ENCODE measurements at regions not wholly inside any gene's neighbourhood (a gene's known extent, or its start where the extent isn't known, plus 50 kb on each side); places are given as distances from the start of the nearest gene placed in this dataset.

GRCh38 chr10:4561296-4561695, 264.7 kb upstream of the AKR1E2 start:
- no peak overlapping the region for H3K27ac Mint-ChIP-seq
- DNase-seq, result no peak
- H3K9me3 Mint-ChIP-seq, result no peaks in the 10 kb centered on the region
- H3K4me3 Mint-ChIP-seq, result no peak overlapping the region
- no peaks in the 10 kb centered on the region; the same call in 1 of the 2 replicates for H3K4me1 Mint-ChIP-seq (ENCODE audit: low read depth)
- no peak for TF ChIP-seq CTCF (IDR thresholded peaks at IDR 0.05)
- H3K36me3 Mint-ChIP-seq (ENCODE audit: low read depth), result peaks cover 6% of the 10 kb centered on the region
- H3K27me3 Mint-ChIP-seq (ENCODE audit: insufficient read depth), result no peaks in the 10 kb centered on the region

GRCh38 chr10:4557469-4557868, 268.5 kb upstream of the AKR1E2 start:
- H3K4me1 Mint-ChIP-seq (ENCODE audit: low read depth), result no peaks in the 10 kb centered on the region; the same call in 1 of the 2 replicates
- H3K9me3 Mint-ChIP-seq, result no peaks in the 10 kb centered on the region
- no peaks in the 10 kb centered on the region for H3K27me3 Mint-ChIP-seq (ENCODE audit: insufficient read depth)
- TF ChIP-seq CTCF (IDR thresholded peaks at IDR 0.05), result no peak
- DNase-seq, result no peak
- no peak overlapping the region for H3K27ac Mint-ChIP-seq
- H3K36me3 Mint-ChIP-seq (ENCODE audit: low read depth), result peaks cover 6% of the 10 kb centered on the region
- H3K4me3 Mint-ChIP-seq, result no peak overlapping the region

GRCh38 chr10:4556527-4556926, 269.5 kb upstream of the AKR1E2 start:
- DNase-seq, result no peak
- Mint-ChIP-seq H3K27ac (no peak overlapping the region), H3K27me3 (ENCODE audit: insufficient read depth) (no peaks in the 10 kb centered on the region), H3K36me3 (ENCODE audit: low read depth) (peaks cover 6% of the 10 kb centered on the region), H3K4me1 (ENCODE audit: low read depth) (no peaks in the 10 kb centered on the region; the same call in 1 of the 2 replicates), H3K9me3 (no peaks in the 10 kb centered on the region), H3K4me3 (no peak overlapping the region)
- TF ChIP-seq CTCF (IDR thresholded peaks at IDR 0.05), result no peak

- no peaks in the 10 kb centered on the region for H3K27me3 Mint-ChIP-seq (ENCODE audit: insufficient read depth)
- no peak overlapping the region for H3K27ac Mint-ChIP-seq
- no peak for DNase-seq
- H3K36me3 Mint-ChIP-seq (ENCODE audit: low read depth), result peaks cover 4% of the 10 kb centered on the region
- H3K4me3 Mint-ChIP-seq, result no peak overlapping the region
- no peak for TF ChIP-seq CTCF (IDR thresholded peaks at IDR 0.05)
- H3K9me3 Mint-ChIP-seq, result no peaks in the 10 kb centered on the region
- H3K4me1 Mint-ChIP-seq (ENCODE audit: low read depth), result no peaks in the 10 kb centered on the region; the same call in 1 of the 2 replicates
Measured at GRCh38 chr10:4555920-4556319, 270.1 kb upstream of the AKR1E2 start.

- DNase-seq, result no peak
- Mint-ChIP-seq H3K27ac (no peak overlapping the region), H3K4me3 (no peak overlapping the region), H3K9me3 (no peaks in the 10 kb centered on the region), H3K4me1 (ENCODE audit: low read depth) (peaks cover 32% of the 10 kb centered on the region), H3K36me3 (ENCODE audit: low read depth) (0 out of 2 replicates have a peak, but pooled peaks cover 3% of the 10 kb centered on the region), H3K27me3 (ENCODE audit: insufficient read depth) (no peaks in the 10 kb centered on the region)
- TF ChIP-seq CTCF (IDR thresholded peaks at IDR 0.05), result no peak
Measured at GRCh38 chr10:4549139-4549653, 276.8 kb upstream of the AKR1E2 start.

GRCh38 chr10:4546931-4547330, 279.1 kb upstream of the AKR1E2 start:
- Mint-ChIP-seq H3K9me3 (no peaks in the 10 kb centered on the region), H3K36me3 (ENCODE audit: low read depth) (0 out of 2 replicates have a peak, but pooled peaks cover 3% of the 10 kb centered on the region), H3K4me3 (no peak overlapping the region), H3K27ac (peak overlapping the region; percentile 18; the same call in 1 of the 2 replicates), H3K27me3 (ENCODE audit: insufficient read depth) (no peaks in the 10 kb centered on the region), H3K4me1 (ENCODE audit: low read depth) (peaks cover 48% of the 10 kb centered on the region)
- no peak for DNase-seq
- no peak for TF ChIP-seq CTCF (IDR thresholded peaks at IDR 0.05)

Measured in HFFc6 (cell line).